Karpas-422 (cell line): ENCODE measurements at regions not wholly inside any gene's neighbourhood (a gene's known extent, or its start where the extent isn't known, plus 50 kb on each side); places are given as distances from the start of the nearest gene placed in this dataset.

Experiments
- DNase-seq: peaks from one replicate; pipeline ENCODE4 v3.0.0-alpha.2; 2015
- H2AFZ ChIP-seq: fragments of 200-600 bp; sonication (generic); 2 replicates; pipeline ENCODE4 v1.6.1; 2014; ENCODE audit warnings: antibody characterized with exemption, low read length, mixed read lengths
- H3K27ac ChIP-seq: fragments of 200-600 bp; sonication (generic); 2 replicates; pipeline ENCODE4 v1.5.1; 2014; ENCODE audit warnings: mild to moderate bottlenecking, low read length, moderate library complexity
- H3K27me3 ChIP-seq: fragments of 200-600 bp; sonication (generic); 2 replicates; pipeline ENCODE4 v1.6.1; 2014; ENCODE audit warnings: low read length, mixed read lengths
- H3K36me3 ChIP-seq: fragments of 200-600 bp; sonication (generic); 2 replicates; pipeline ENCODE4 v1.6.1; 2014; ENCODE audit warnings: low read length, mixed read lengths; ENCODE audit not compliant: insufficient read depth
- H3K4me1 ChIP-seq: fragments of 200-600 bp; sonication (generic); 2 replicates; pipeline ENCODE4 v1.6.1; 2014; ENCODE audit warnings: mild to moderate bottlenecking, low read length, mixed read lengths
- H3K4me2 ChIP-seq: fragments of 200-600 bp; sonication (generic); 2 replicates; pipeline ENCODE4 v1.6.1; 2014; ENCODE audit warnings: low read length, low read depth, mild to moderate bottlenecking; ENCODE audit not compliant: poor library complexity, severe bottlenecking
- H3K4me3 ChIP-seq: fragments of 200-600 bp; sonication (generic); 2 replicates; pipeline ENCODE4 v1.5.1; 2014; ENCODE audit warnings: mild to moderate bottlenecking, antibody characterized with exemption, low read length, mixed read lengths
- H3K79me2 ChIP-seq: fragments of 200-600 bp; sonication (generic); 2 replicates; pipeline ENCODE4 v1.6.1; 2014; ENCODE audit warnings: mild to moderate bottlenecking, low read length, mixed read lengths
- H3K9ac ChIP-seq: fragments of 200-600 bp; sonication (generic); 2 replicates; pipeline ENCODE4 v1.6.0; 2014; ENCODE audit warnings: low read length
- H3K9me2 ChIP-seq: fragments of 200-600 bp; sonication (generic), shearing (Covaris generic); replicated peaks from 2 replicates; pipeline ENCODE4 v1.6.0; 2014; ENCODE audit warnings: mild to moderate bottlenecking, low read length, moderate library complexity; ENCODE audit not compliant: insufficient read depth
- H3K9me3 ChIP-seq: fragments of 300-700, 200-600 bp; sonication (generic); 2 replicates; pipeline ENCODE4 v1.6.1; 2014; ENCODE audit warnings: low read length, mixed read lengths
- H4K20me1 ChIP-seq: fragments of 200-600 bp; sonication (generic); 2 replicates; pipeline ENCODE4 v1.6.1; 2014; ENCODE audit warnings: mild to moderate bottlenecking, antibody characterized with exemption, low read length, low read depth; ENCODE audit not compliant: insufficient read depth

DNA sequence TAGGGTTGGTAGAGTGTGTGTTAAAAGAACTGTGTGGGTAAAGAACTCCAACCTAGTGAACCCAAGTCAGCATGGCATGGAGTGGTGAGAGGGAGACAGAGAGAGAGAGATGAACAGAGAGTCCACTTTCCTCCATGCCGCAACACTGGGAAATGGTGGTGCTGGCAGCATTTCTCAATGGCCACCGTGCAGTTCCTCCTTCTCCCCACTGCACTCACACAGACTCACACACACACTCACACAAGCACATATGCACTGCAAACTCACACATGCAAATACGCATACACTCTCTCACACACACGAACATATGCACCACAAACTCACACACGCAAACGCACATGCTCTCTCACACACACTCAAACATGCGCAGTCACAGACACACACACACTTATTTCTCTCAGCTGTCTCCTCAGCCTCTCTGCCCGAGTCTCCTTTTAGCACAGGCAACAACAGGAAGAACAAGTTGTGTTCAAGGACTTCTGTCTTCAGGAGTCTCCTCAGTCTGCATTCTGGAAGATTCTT, 66.5 kb upstream of the LY86 start:
- Histone ChIP-seq H3K9me3 (no peaks in the 10 kb centered on the region), H3K4me3 (no peak overlapping the region), H3K9me2 (no peaks in the 10 kb centered on the region)

DNA sequence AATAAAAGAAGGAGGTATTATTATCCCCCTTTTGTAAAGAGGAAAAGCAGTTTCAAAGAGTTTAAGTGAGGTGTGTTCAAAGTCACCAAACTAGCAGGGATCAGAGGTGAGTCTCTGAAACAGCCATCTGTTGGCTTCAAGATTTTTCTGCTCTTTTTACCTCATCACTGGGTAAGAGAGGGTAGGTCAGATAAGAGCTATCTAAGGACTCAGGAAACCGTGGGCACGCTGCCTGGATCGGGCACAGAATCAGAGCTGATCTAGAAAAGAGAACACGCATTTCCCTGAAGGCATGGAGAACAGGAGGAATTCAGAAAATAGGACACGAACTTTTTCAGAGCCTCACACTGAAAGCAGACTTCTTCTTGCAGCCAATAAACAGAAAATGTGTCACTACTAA, 65.8 kb upstream of the LY86 start:
- DNase-seq: no peak
- H3K27ac ChIP-seq: no peak overlapping the region

More for the DNA sequence above, 66.5 kb upstream of the LY86 start:
- H3K27ac ChIP-seq: no peak overlapping the region
- H2AFZ ChIP-seq: no peak overlapping the region
- no peaks in the 10 kb centered on the region for H3K36me3 ChIP-seq
- H3K79me2 ChIP-seq: no peaks in the 10 kb centered on the region
- DNase-seq: no peak
- no peaks in the 10 kb centered on the region for H4K20me1 ChIP-seq
- H3K9ac ChIP-seq: no peak overlapping the region
- H3K4me2 ChIP-seq: no peak overlapping the region
- H3K27me3 ChIP-seq: no peaks in the 10 kb centered on the region
- no peaks in the 10 kb centered on the region for H3K4me1 ChIP-seq

DNA sequence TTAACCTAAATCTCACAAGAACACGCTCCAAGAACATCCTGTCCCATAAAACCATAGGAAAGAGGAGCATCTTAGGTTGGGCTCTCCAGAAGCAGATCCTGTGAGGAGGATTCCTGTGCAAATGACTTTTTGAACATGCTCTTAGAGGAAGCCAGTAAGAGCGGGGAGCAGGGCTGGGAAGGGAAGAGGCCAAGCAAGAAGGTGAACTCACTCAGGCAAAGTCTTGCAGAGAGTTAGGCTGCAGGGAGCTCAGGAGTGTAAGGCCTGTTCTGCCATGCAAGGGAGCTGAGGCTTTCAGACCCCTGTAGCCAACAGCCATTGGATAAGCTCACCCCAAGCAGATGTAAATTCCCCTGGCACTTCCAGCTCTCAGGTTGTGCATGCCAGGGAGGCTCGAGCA, 63.6 kb upstream of the LY86 start:
- H3K79me2 ChIP-seq: no peaks in the 10 kb centered on the region
- no peak overlapping the region for H2AFZ ChIP-seq
- no peak overlapping the region for H3K9ac ChIP-seq
- no peaks in the 10 kb centered on the region for H3K4me1 ChIP-seq
- no peak overlapping the region for H3K27ac ChIP-seq
- H3K4me3 ChIP-seq: no peak overlapping the region
- no peaks in the 10 kb centered on the region for H3K36me3 ChIP-seq
- H3K9me3 ChIP-seq: no peaks in the 10 kb centered on the region
- H3K4me2 ChIP-seq: no peak overlapping the region
- no peaks in the 10 kb centered on the region for H3K9me2 ChIP-seq
- H4K20me1 ChIP-seq: no peaks in the 10 kb centered on the region
- no peak for DNase-seq
- no peaks in the 10 kb centered on the region for H3K27me3 ChIP-seq

More for the DNA sequence above, 65.8 kb upstream of the LY86 start:
- Histone ChIP-seq H3K79me2 (no peaks in the 10 kb centered on the region), H3K4me1 (no peaks in the 10 kb centered on the region), H3K9me2 (no peaks in the 10 kb centered on the region), H3K4me2 (no peak overlapping the region), H3K27me3 (no peaks in the 10 kb centered on the region), H3K9ac (no peak overlapping the region), H2AFZ (no peak overlapping the region), H3K4me3 (no peak overlapping the region), H3K9me3 (no peaks in the 10 kb centered on the region), H3K36me3 (no peaks in the 10 kb centered on the region), H4K20me1 (no peaks in the 10 kb centered on the region)

DNA sequence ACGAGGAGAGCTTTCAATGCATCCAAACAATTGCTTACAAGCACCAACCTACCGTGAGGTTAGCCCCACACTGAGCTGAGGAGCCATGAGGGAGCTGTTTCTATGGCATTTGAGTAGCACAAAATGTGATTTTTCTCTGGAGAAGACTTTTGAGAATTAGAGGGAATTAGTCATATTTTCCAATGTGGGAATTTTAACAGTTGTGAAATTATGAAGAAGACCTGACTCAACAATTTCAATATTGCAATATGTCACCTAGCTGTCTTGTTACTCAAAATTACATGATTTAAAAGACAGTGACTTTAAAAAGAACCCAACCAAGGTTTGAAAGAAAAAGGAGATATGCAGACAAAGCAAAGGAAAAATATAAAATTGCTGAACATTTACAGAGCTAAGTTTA, 62.6 kb upstream of the LY86 start:
- DNase-seq: no peak
- Histone ChIP-seq H3K4me1 (no peaks in the 10 kb centered on the region), H3K79me2 (no peaks in the 10 kb centered on the region), H4K20me1 (no peaks in the 10 kb centered on the region), H2AFZ (no peak overlapping the region), H3K9ac (no peak overlapping the region), H3K9me3 (no peaks in the 10 kb centered on the region), H3K4me2 (no peak overlapping the region), H3K27ac (no peak overlapping the region), H3K27me3 (no peaks in the 10 kb centered on the region; the same call in 1 of the 2 replicates), H3K36me3 (no peaks in the 10 kb centered on the region), H3K4me3 (no peak overlapping the region), H3K9me2 (no peaks in the 10 kb centered on the region)

DNA sequence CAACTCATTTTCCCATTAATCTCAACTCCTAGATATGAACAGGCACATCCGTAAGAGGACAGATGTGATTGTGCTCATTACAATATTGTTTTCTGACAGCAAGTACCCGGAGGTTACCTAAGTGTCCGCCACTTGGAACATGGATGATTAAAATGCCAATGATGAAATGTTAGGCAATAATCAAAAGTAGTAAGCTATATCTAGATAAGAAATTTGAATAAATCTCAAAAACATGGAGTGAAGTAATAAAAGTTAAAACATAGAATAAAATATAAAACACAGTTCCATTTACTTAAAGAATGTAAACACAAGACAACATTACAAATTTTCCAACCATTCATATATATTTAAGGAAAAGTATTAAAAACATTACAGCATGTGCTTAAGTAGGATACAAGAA, 59.2 kb upstream of the LY86 start:
- no peaks in the 10 kb centered on the region for H3K79me2 ChIP-seq
- H3K4me2 ChIP-seq: no peak overlapping the region
- H3K27ac ChIP-seq: no peak overlapping the region
- no peaks in the 10 kb centered on the region for H3K9me2 ChIP-seq
- peaks cover 3% of the 10 kb centered on the region; the same call in 1 of the 2 replicates for H4K20me1 ChIP-seq
- no peaks in the 10 kb centered on the region; the same call in 1 of the 2 replicates for H3K27me3 ChIP-seq
- no peaks in the 10 kb centered on the region for H3K4me1 ChIP-seq
- no peaks in the 10 kb centered on the region for H3K36me3 ChIP-seq
- no peak for DNase-seq
- H3K4me3 ChIP-seq: no peak overlapping the region
- no peaks in the 10 kb centered on the region for H3K9me3 ChIP-seq
- no peak overlapping the region for H2AFZ ChIP-seq
- H3K9ac ChIP-seq: no peak overlapping the region

DNA sequence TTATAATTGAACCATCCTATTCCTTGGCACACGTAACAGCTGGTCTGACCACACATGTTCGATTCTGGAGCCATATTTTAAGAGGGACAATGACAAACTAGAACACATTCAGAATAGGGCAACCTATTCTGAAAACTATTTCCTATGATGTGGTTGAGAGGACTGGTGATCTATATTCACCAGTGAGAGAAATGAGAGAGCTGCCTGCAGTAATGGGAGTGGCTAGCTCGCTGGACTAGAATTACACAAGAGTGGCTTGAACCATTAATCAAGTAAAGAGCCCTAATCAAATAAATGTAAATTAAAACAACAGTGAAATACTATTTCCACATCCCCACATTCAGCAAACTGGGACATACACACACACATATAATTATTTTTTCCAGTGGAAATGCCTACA, 55.3 kb upstream of the LY86 start:
- H3K79me2 ChIP-seq: no peaks in the 10 kb centered on the region
- H3K4me2 ChIP-seq: no peak overlapping the region
- H3K4me1 ChIP-seq: no peaks in the 10 kb centered on the region
- no peaks in the 10 kb centered on the region for H3K9me2 ChIP-seq
- H3K27ac ChIP-seq: no peak overlapping the region
- no peaks in the 10 kb centered on the region for H3K36me3 ChIP-seq
- no peaks in the 10 kb centered on the region; the same call in 1 of the 2 replicates for H3K27me3 ChIP-seq
- no peaks in the 10 kb centered on the region for H3K9me3 ChIP-seq
- H3K4me3 ChIP-seq: no peak overlapping the region
- peaks cover 9% of the 10 kb centered on the region; the same call in 1 of the 2 replicates for H4K20me1 ChIP-seq
- no peak for DNase-seq
- H2AFZ ChIP-seq: no peak overlapping the region
- no peak overlapping the region for H3K9ac ChIP-seq

DNA sequence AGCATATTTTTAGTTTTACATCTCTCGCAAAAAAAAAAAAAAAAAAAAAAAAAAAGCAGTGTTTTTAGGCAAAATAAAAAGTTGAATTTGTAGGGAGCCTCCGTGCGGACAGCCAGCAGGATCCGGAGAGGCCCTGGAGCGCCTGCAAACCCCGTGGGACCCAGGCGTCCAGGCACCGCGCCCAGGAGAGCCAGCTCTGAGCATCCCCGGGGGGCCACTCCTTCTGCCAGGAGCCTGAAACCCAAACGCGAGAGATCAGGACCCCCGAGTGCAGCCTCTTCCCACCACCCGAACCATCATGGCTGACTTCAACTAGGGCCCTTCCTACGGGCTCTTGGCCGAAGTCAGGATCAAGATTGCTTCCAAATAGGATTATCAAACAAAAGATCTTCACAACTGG, 54.1 kb upstream of the LY86 start:
- no peaks in the 10 kb centered on the region; the same call in 1 of the 2 replicates for H3K27me3 ChIP-seq
- no peak overlapping the region for H3K4me3 ChIP-seq
- H2AFZ ChIP-seq: no peak overlapping the region
- H3K9me2 ChIP-seq: no peaks in the 10 kb centered on the region
- no peak overlapping the region for H3K9ac ChIP-seq
- no peaks in the 10 kb centered on the region for H3K36me3 ChIP-seq
- H3K79me2 ChIP-seq: no peaks in the 10 kb centered on the region
- no peaks in the 10 kb centered on the region for H3K4me1 ChIP-seq
- no peaks in the 10 kb centered on the region for H3K9me3 ChIP-seq
- no peak overlapping the region for H3K4me2 ChIP-seq
- H3K27ac ChIP-seq: no peak overlapping the region
- no peak for DNase-seq
- H4K20me1 ChIP-seq: peaks cover 9% of the 10 kb centered on the region; the same call in 1 of the 2 replicates

DNA sequence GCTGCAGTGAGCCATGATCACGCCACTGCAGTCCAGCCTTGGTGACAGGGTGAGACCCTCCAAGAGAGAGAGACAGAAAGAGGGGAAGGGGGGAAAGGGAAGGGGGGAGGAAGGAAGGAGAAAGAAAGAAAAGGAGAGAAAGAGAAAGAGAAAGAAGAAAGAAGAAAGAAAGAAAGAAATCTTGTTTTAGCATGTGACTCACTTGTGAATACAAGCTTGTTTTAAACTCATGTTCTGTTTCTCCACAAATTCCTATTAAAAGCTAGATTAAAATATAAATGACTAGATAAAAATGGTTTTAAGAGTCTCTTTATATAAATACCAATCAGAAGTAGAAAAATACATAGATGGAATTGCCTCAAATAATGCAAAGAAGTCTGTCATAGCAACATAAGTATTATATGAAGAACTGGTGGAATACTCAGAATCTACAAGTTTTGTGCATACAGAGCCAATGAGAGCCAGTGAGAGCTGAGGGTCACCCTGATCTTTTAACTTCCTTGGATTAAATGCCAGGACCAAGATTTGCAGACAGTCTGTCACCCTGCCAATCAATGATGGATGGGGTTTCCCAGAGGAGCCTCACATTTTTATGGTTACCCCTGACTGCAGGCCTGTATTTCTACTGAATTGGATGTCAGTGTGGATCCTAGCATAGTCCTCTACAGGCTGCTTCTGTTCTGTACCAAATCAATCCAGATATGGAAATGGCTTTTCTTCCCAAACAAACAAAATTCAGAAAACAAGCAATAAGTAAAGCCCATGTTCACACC, 50.8 kb upstream of the LY86 start:
- Histone ChIP-seq H3K4me3 (no peak overlapping the region), H3K79me2 (no peaks in the 10 kb centered on the region), H3K4me2 (no peak overlapping the region), H3K9me2 (no peaks in the 10 kb centered on the region), H3K27ac (no peak overlapping the region), H3K4me1 (no peaks in the 10 kb centered on the region), H4K20me1 (peaks cover 5% of the 10 kb centered on the region; the same call in 1 of the 2 replicates), H3K9ac (no peak overlapping the region), H3K27me3 (no peaks in the 10 kb centered on the region), H3K36me3 (no peaks in the 10 kb centered on the region), H3K9me3 (no peaks in the 10 kb centered on the region), H2AFZ (no peak overlapping the region)
- no peak for DNase-seq
